ENCODE measurements at regions not wholly inside any gene's neighbourhood (a gene's known extent, or its start where the extent isn't known, plus 50 kb on each side); places are given as distances from the start of the nearest gene placed in this dataset.

- ChIA-PET CTCF (no interaction called here), POLR2A (no interaction called here)
- 91% methylated on average over 2 of the region's 3 CpGs for WGBS (ENCODE audit: insufficient coverage)
- no peaks in the 10 kb centered on the region for H3K36me3 ChIP-seq (ENCODE audit: control insufficient read depth in 4 of 4, insufficient read depth in 4 of 4, low read length in 3 of 4)
- H3K4me1 ChIP-seq (ENCODE audit: control extremely low read depth in 1 of 4, control insufficient read depth in 4 of 4, insufficient read depth in 4 of 4, low read length in 3 of 4): no peaks in the 10 kb centered on the region
- no peak overlapping the region for H3K4me3 ChIP-seq (ENCODE audit: control insufficient read depth in 1 of 7, extremely low read depth in 1 of 7, insufficient read depth in 4 of 7, low read depth in 2 of 7, low read length in 6 of 7)
- DNase-seq: no peak
- no peak overlapping the region for H3K27ac ChIP-seq (ENCODE audit: insufficient read depth in 1 of 2, low read depth in 1 of 2, low read length in 2 of 2, poor library complexity in 1 of 2, severe bottlenecking in 2 of 2)
- peaks cover 0 to 3% (median 0%) of the 10 kb centered on the region in 5 experiments for H3K9me3 ChIP-seq (ENCODE audit: control extremely low read depth in 1 of 5, control insufficient read depth in 4 of 5, insufficient read depth in 2 of 5, low read depth in 1 of 5, low read length in 4 of 5)
- H3K27me3 ChIP-seq (replicated peaks in 2 of 5; ENCODE audit: control insufficient read depth in 4 of 5, insufficient read depth in 5 of 5, low read length in 4 of 5): no peaks in the 10 kb centered on the region
Measured at GRCh38 chr2:149648282-149649030, 60.9 kb upstream of the MMADHC start.

GRCh38 chr2:149645391-149645790, 57.8 kb upstream of the MMADHC start:
- H3K36me3 ChIP-seq (ENCODE audit: control insufficient read depth in 4 of 4, insufficient read depth in 4 of 4, low read length in 3 of 4): no peaks in the 10 kb centered on the region

More at GRCh38 chr2:149645391-149645790, 57.8 kb upstream of the MMADHC start:
- DNase-seq: no peak
- POLR2A ChIA-PET: interaction anchor here (0.7 kb wide), 1 partner anchor 940 kb away, joined by 3 read pairs; no protein-coding TSS in a partner anchor
- H3K4me1 ChIP-seq (ENCODE audit: control extremely low read depth in 1 of 4, control insufficient read depth in 4 of 4, insufficient read depth in 4 of 4, low read length in 3 of 4): no peaks in the 10 kb centered on the region
- H3K9me3 ChIP-seq (ENCODE audit: control extremely low read depth in 1 of 5, control insufficient read depth in 4 of 5, insufficient read depth in 2 of 5, low read depth in 1 of 5, low read length in 4 of 5): peaks cover 0 to 3% (median 0%) of the 10 kb centered on the region in 5 experiments
- H3K27me3 ChIP-seq (replicated peaks in 2 of 5; ENCODE audit: control insufficient read depth in 4 of 5, insufficient read depth in 5 of 5, low read length in 4 of 5): no peaks in the 10 kb centered on the region
- CTCF ChIA-PET: no interaction called here
- no peak overlapping the region for H3K27ac ChIP-seq (ENCODE audit: insufficient read depth in 1 of 2, low read depth in 1 of 2, low read length in 2 of 2, poor library complexity in 1 of 2, severe bottlenecking in 2 of 2)
- H3K4me3 ChIP-seq (ENCODE audit: control insufficient read depth in 1 of 7, extremely low read depth in 1 of 7, insufficient read depth in 4 of 7, low read depth in 2 of 7, low read length in 6 of 7): no peak overlapping the region

Measured in common myeloid progenitor, CD34-positive (primary cell).